HEK293 (cell line): ENCODE measurements at regions not wholly inside any gene's neighbourhood (a gene's known extent, or its start where the extent isn't known, plus 50 kb on each side); places are given as distances from the start of the nearest gene placed in this dataset.

Source experiments
- CTCF ChIA-PET: fragments of 350-600 bp; formaldehyde crosslinking; extraction: SDS; loops from one replicate; lab custom pipeline; 2021; ENCODE audit warnings: antibody characterized with exemption; lab: Yijun Ruan, JAX
- POLR2A ChIA-PET: fragments of 300-600 bp; formaldehyde crosslinking; extraction: SDS; loops from one replicate; lab custom pipeline; 2020; ENCODE audit warnings: antibody characterized with exemption, inconsistent platforms; lab: Yijun Ruan, JAX
- H3K27ac ChIP-seq: fragments of 200-500 bp; sonication (Bioruptor generic); 2 replicates; pipeline ENCODE4 v1.5.1; 2014; ENCODE audit warnings: low read depth, low read length, control low read depth, inconsistent platforms; ENCODE audit errors: extremely low read depth
- H3K36me3 ChIP-seq, 2 experiments: fragments of 200-500 bp in 1 of 2; sonication (Bioruptor generic) in 1 of 2; 1 replicate in 1 of 2; 2 replicates in 1 of 2; pipeline ENCODE4 v1.5.1; 2014 to 2017; ENCODE audit warnings: inconsistent platforms in 2 of 2, low read length in 2 of 2; ENCODE audit not compliant: control insufficient read depth in 2 of 2, insufficient read depth in 1 of 2
- H3K4me1 ChIP-seq: fragments of 200-500 bp; sonication (Bioruptor generic); 2 replicates; pipeline ENCODE4 v1.5.1; 2014; ENCODE audit warnings: mild to moderate bottlenecking, low read length, inconsistent platforms; ENCODE audit not compliant: control insufficient read depth, insufficient read depth
- H3K4me3 ChIP-seq: 2 replicates; pipeline ENCODE4 v1.5.1; 2011; ENCODE audit warnings: low read depth, mild to moderate bottlenecking, control low read depth, low read length, moderate library complexity
- H3K9me3 ChIP-seq: fragments of 200-500 bp; sonication (Bioruptor generic); 2 replicates; pipeline ENCODE4 v1.5.1; 2014; ENCODE audit warnings: low read depth, low read length, inconsistent platforms; ENCODE audit not compliant: control insufficient read depth, insufficient read depth
- HOXA7 ChIP-seq: sonication (generic); formaldehyde crosslinking; IDR thresholded peaks from 2 replicates; pipeline ENCODE4 v1.8.1; 2022; ENCODE audit warnings: missing genetic modification reagents, borderline replicate concordance
- KLF9 ChIP-seq: fragments of 450-650 bp; formaldehyde crosslinking; IDR thresholded peaks from 2 replicates; pipeline ENCODE4 v1.5.1; 2016; ENCODE audit warnings: missing biosample characterization, missing genetic modification characterization, low read depth
- SP2 ChIP-seq: fragments of 450-650 bp; formaldehyde crosslinking; IDR thresholded peaks from 2 replicates; pipeline ENCODE4 v1.5.1; 2016; ENCODE audit warnings: missing biosample characterization, missing genetic modification characterization
- YY1 ChIP-seq: fragments of 450-650 bp; formaldehyde crosslinking; IDR thresholded peaks from 2 replicates; pipeline ENCODE4 v1.5.1; 2018; ENCODE audit warnings: missing biosample characterization, missing genetic modification characterization
- ZBTB17 ChIP-seq: fragments of 450-650 bp; formaldehyde crosslinking; IDR thresholded peaks from 2 replicates; pipeline ENCODE4 v1.5.1; 2016; ENCODE audit warnings: missing biosample characterization, missing genetic modification characterization
- ZBTB48 ChIP-seq: fragments of 450-650 bp; formaldehyde crosslinking; IDR thresholded peaks from 2 replicates; pipeline ENCODE4 v1.5.1; 2016; ENCODE audit warnings: missing biosample characterization, missing genetic modification characterization
- ZNF112 ChIP-seq: fragments of 450-650 bp; formaldehyde crosslinking; IDR thresholded peaks from 2 replicates; pipeline ENCODE4 v1.5.0; 2017; ENCODE audit warnings: missing biosample characterization, missing genetic modification characterization
- ZNF114 ChIP-seq: fragments of 450-650 bp; formaldehyde crosslinking; IDR thresholded peaks from 2 replicates; pipeline ENCODE4 v1.5.0; 2017; ENCODE audit warnings: missing biosample characterization, missing genetic modification characterization
- ZNF248 ChIP-seq: fragments of 450-650 bp; formaldehyde crosslinking; IDR thresholded peaks from 2 replicates; pipeline ENCODE4 v1.5.1; 2017; ENCODE audit warnings: missing biosample characterization, missing genetic modification characterization
- ZNF302 ChIP-seq: fragments of 450-650 bp; formaldehyde crosslinking; IDR thresholded peaks from 2 replicates; pipeline ENCODE4 v1.5.1; 2016; ENCODE audit warnings: missing biosample characterization, missing genetic modification characterization, low read depth
- ZNF335 ChIP-seq: fragments of 450-650 bp; formaldehyde crosslinking; conservative IDR thresholded peaks from 2 replicates; pipeline ENCODE4 v1.5.1; 2016; ENCODE audit warnings: missing biosample characterization, missing genetic modification characterization
- ZNF391 ChIP-seq: fragments of 450-650 bp; formaldehyde crosslinking; IDR thresholded peaks from 2 replicates; pipeline ENCODE4 v1.5.1; 2016; ENCODE audit warnings: low read depth, missing biosample characterization, missing genetic modification characterization, borderline replicate concordance
- ZNF544 ChIP-seq: fragments of 450-650 bp; formaldehyde crosslinking; IDR thresholded peaks from 2 replicates; pipeline ENCODE4 v1.5.0; 2017; ENCODE audit warnings: missing biosample characterization, missing genetic modification characterization
- ZNF571 ChIP-seq: fragments of 450-650 bp; formaldehyde crosslinking; IDR thresholded peaks from 2 replicates; pipeline ENCODE4 v1.5.0; 2017; ENCODE audit warnings: missing biosample characterization, missing genetic modification characterization
- ZNF623 ChIP-seq: fragments of 450-650 bp; formaldehyde crosslinking; IDR thresholded peaks from 2 replicates; pipeline ENCODE4 v1.5.1; 2016; ENCODE audit warnings: missing biosample characterization, missing genetic modification characterization
- ZNF629 ChIP-seq: fragments of 450-650 bp; formaldehyde crosslinking; IDR thresholded peaks from 2 replicates; pipeline ENCODE4 v1.5.1; 2017; ENCODE audit warnings: missing biosample characterization, missing genetic modification characterization
- ZSCAN5A ChIP-seq: fragments of 450-650 bp; formaldehyde crosslinking; IDR thresholded peaks from 2 replicates; pipeline ENCODE4 v1.5.1; 2016; ENCODE audit warnings: missing biosample characterization, missing genetic modification characterization
- TF ChIP-seq, protein P1 (sequence below): fragments of 450-650 bp; formaldehyde crosslinking; IDR thresholded peaks from 2 replicates; pipeline ENCODE4 v1.5.1; 2016; ENCODE audit warnings: missing biosample characterization, missing genetic modification characterization
- TF ChIP-seq, protein P2 (sequence below): fragments of 450-650 bp; formaldehyde crosslinking; IDR thresholded peaks from 2 replicates; pipeline ENCODE4 v1.5.1; 2017; ENCODE audit warnings: missing biosample characterization, missing genetic modification characterization
- TF ChIP-seq, protein P3 (sequence below): fragments of 450-650 bp; formaldehyde crosslinking; IDR thresholded peaks from 2 replicates; pipeline ENCODE4 v1.5.0; 2017; ENCODE audit warnings: missing biosample characterization, missing genetic modification characterization, borderline replicate concordance
- TF ChIP-seq, protein P4 (sequence below): fragments of 450-650 bp; formaldehyde crosslinking; IDR thresholded peaks from 2 replicates; pipeline ENCODE4 v1.5.1; 2017; ENCODE audit warnings: missing biosample characterization, missing genetic modification characterization
- TF ChIP-seq, protein P5 (sequence below): fragments of 450-650 bp; formaldehyde crosslinking; IDR thresholded peaks from 2 replicates; pipeline ENCODE4 v1.5.1; 2016; ENCODE audit warnings: missing biosample characterization, missing genetic modification characterization
- TF ChIP-seq, protein P6 (sequence below): fragments of 450-650 bp; formaldehyde crosslinking; IDR thresholded peaks from 2 replicates; pipeline ENCODE4 v1.5.1; 2016; ENCODE audit warnings: missing biosample characterization, missing genetic modification characterization

DNA sequence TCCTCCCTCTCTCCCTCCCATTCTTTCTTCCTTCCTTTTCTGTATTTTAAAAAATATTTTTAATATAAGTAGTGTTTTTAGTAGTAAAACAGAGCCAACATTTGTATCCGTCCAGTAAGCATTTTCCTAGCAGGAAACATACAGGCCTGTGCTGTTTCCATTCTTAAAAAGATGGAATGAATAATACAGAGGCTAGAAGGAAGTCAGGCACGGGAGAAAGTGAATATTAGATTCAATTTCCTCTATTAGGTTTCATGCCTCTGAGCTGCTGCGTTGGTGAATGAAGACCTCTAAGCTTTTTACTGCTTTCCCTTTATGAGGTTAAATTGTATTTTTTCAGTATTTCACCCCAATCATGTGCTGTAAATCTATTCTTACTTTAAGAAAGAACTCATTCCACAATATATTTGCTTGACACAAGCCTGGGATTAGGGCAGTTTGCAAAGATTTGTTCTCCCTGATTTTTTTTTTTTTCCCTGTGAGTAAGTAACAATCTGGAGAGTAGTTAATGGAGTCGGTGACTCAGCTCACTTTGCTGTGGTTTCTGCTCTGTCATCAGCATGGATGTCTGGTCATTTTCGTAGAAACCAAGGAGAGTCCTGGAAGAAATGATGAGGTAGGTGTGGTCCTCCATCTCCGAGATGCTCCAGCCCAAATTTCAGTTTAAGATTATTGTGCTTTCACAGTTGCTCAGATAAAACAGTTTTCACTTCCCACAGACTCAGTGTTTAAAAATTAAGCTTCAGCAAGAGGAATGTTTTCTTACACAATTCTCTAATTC lies 76.1 kb upstream of the PITRM1 start (continued):
- TF ChIP-seq, protein P1, sequence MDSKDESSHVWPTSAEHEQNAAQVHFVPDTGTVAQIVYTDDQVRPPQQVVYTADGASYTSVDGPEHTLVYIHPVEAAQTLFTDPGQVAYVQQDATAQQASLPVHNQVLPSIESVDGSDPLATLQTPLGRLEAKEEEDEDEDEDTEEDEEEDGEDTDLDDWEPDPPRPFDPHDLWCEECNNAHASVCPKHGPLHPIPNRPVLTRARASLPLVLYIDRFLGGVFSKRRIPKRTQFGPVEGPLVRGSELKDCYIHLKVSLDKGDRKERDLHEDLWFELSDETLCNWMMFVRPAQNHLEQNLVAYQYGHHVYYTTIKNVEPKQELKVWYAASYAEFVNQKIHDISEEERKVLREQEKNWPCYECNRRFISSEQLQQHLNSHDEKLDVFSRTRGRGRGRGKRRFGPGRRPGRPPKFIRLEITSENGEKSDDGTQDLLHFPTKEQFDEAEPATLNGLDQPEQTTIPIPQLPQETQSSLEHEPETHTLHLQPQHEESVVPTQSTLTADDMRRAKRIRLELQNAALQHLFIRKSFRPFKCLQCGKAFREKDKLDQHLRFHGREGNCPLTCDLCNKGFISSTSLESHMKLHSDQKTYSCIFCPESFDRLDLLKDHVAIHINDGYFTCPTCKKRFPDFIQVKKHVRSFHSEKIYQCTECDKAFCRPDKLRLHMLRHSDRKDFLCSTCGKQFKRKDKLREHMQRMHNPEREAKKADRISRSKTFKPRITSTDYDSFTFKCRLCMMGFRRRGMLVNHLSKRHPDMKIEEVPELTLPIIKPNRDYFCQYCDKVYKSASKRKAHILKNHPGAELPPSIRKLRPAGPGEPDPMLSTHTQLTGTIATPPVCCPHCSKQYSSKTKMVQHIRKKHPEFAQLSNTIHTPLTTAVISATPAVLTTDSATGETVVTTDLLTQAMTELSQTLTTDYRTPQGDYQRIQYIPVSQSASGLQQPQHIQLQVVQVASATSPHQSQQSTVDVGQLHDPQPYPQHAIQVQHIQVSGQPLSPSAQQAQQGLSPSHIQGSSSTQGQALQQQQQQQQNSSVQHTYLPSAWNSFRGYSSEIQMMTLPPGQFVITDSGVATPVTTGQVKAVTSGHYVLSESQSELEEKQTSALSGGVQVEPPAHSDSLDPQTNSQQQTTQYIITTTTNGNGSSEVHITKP (tag by site-specific recombination): 0 out of 2 replicates have a peak, but pooled peaks have one; percentile 19
- TF ChIP-seq ZBTB17 (tag by site-specific recombination) (peak; percentile 86), KLF9 (tag by site-specific recombination) (peak; percentile 25; the same call in 1 of the 2 replicates), ZSCAN5A (tag by site-specific recombination) (no peak)

GRCh38 chr10:3245395-3245794 lies 72.8 kb upstream of the PITRM1 start:
- ChIA-PET POLR2A (no interaction called here), CTCF (interaction anchor here (1.3 kb wide), 1 partner anchor 222 kb away, joined by 3 read pairs; no protein-coding TSS in a partner anchor)
- H3K27ac ChIP-seq: no peak overlapping the region
- no peaks in the 10 kb centered on the region for H3K36me3 ChIP-seq
- H3K4me3 ChIP-seq: no peak overlapping the region
- H3K9me3 ChIP-seq: no peaks in the 10 kb centered on the region
- H3K4me1 ChIP-seq: peaks cover 2% of the 10 kb centered on the region; the same call in 1 of the 2 replicates
- TF ChIP-seq YY1 (tag by site-specific recombination): no peak
- TF ChIP-seq, protein P2, sequence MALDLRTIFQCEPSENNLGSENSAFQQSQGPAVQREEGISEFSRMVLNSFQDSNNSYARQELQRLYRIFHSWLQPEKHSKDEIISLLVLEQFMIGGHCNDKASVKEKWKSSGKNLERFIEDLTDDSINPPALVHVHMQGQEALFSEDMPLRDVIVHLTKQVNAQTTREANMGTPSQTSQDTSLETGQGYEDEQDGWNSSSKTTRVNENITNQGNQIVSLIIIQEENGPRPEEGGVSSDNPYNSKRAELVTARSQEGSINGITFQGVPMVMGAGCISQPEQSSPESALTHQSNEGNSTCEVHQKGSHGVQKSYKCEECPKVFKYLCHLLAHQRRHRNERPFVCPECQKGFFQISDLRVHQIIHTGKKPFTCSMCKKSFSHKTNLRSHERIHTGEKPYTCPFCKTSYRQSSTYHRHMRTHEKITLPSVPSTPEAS (tag by site-specific recombination): no peak
- TF ChIP-seq ZNF629 (tag by site-specific recombination): no peak
- no peak for TF ChIP-seq SP2
- TF ChIP-seq, protein P3, sequence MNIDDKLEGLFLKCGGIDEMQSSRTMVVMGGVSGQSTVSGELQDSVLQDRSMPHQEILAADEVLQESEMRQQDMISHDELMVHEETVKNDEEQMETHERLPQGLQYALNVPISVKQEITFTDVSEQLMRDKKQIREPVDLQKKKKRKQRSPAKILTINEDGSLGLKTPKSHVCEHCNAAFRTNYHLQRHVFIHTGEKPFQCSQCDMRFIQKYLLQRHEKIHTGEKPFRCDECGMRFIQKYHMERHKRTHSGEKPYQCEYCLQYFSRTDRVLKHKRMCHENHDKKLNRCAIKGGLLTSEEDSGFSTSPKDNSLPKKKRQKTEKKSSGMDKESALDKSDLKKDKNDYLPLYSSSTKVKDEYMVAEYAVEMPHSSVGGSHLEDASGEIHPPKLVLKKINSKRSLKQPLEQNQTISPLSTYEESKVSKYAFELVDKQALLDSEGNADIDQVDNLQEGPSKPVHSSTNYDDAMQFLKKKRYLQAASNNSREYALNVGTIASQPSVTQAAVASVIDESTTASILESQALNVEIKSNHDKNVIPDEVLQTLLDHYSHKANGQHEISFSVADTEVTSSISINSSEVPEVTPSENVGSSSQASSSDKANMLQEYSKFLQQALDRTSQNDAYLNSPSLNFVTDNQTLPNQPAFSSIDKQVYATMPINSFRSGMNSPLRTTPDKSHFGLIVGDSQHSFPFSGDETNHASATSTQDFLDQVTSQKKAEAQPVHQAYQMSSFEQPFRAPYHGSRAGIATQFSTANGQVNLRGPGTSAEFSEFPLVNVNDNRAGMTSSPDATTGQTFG (tag by site-specific recombination): no peak
- TF ChIP-seq ZNF623 (tag by site-specific recombination): no peak
- TF ChIP-seq, protein P4, sequence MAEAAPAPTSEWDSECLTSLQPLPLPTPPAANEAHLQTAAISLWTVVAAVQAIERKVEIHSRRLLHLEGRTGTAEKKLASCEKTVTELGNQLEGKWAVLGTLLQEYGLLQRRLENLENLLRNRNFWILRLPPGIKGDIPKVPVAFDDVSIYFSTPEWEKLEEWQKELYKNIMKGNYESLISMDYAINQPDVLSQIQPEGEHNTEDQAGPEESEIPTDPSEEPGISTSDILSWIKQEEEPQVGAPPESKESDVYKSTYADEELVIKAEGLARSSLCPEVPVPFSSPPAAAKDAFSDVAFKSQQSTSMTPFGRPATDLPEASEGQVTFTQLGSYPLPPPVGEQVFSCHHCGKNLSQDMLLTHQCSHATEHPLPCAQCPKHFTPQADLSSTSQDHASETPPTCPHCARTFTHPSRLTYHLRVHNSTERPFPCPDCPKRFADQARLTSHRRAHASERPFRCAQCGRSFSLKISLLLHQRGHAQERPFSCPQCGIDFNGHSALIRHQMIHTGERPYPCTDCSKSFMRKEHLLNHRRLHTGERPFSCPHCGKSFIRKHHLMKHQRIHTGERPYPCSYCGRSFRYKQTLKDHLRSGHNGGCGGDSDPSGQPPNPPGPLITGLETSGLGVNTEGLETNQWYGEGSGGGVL: no peak
- TF ChIP-seq ZNF391 (tag by site-specific recombination): no peak
- TF ChIP-seq ZNF114: no peak
- TF ChIP-seq ZNF544: no peak
- TF ChIP-seq, protein P5, sequence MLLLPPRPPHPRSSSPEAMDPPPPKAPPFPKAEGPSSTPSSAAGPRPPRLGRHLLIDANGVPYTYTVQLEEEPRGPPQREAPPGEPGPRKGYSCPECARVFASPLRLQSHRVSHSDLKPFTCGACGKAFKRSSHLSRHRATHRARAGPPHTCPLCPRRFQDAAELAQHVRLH (tag by site-specific recombination): no peak
- TF ChIP-seq ZNF248 (tag by site-specific recombination): no peak
- TF ChIP-seq, protein P6, sequence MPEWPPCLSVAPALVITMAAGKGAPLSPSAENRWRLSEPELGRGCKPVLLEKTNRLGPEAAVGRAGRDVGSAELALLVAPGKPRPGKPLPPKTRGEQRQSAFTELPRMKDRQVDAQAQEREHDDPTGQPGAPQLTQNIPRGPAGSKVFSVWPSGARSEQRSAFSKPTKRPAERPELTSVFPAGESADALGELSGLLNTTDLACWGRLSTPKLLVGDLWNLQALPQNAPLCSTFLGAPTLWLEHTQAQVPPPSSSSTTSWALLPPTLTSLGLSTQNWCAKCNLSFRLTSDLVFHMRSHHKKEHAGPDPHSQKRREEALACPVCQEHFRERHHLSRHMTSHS (tag by site-specific recombination): no peak
- TF ChIP-seq ZNF112 (tag by site-specific recombination): no peak
- no peak for TF ChIP-seq ZBTB48 (tag by site-specific recombination)
- TF ChIP-seq ZNF302 (tag by site-specific recombination): no peak
- no peak for TF ChIP-seq HOXA7 (CRISPR knock-in tag)
- TF ChIP-seq ZNF571 (tag by site-specific recombination): no peak
- no peak for TF ChIP-seq ZNF335
